ENCODE measurements at regions not wholly inside any gene's neighbourhood (a gene's known extent, or its start where the extent isn't known, plus 50 kb on each side); places are given as distances from the start of the nearest gene placed in this dataset.
"Not testable (repeated sequence)": the region's sequence is repeated elsewhere in the genome, so short reads cannot be mapped to it uniquely, and the experiment has no call there.

GRCh38 chr4:114326358-114326757 is 272.2 kb upstream of the UGT8 start:
- Histone ChIP-seq H3K27ac (no peak overlapping the region), H3K27me3 (no peaks in the 10 kb centered on the region), H3K4me3 (no peak overlapping the region), H3K36me3 (ENCODE audit: low read depth, missing control alignments) (no peaks in the 10 kb centered on the region), H3K4me1 (no peaks in the 10 kb centered on the region), H3K9me3 (no peaks in the 10 kb centered on the region)
- TF ChIP-seq CTCF (IDR thresholded peaks at IDR 0.05) (no peak), POLR2A (IDR thresholded peaks at IDR 0.05) (no peak)
- intact Hi-C loops (cut with DNase I; ENCODE audit: low total_unique reads) = no loop called here
- DNase-seq = no peak
- 38 to 67% methylated on average over 1 of the region's 1 CpG for WGBS, 2 donors

GRCh38 chr4:114332119-114332518 is 266.5 kb upstream of the UGT8 start:
- no peaks in the 10 kb centered on the region for H3K9me3 ChIP-seq
- whole genome bisulfite sequencing, 2 donors = 88 to 100% methylated on average over 1 of the region's 1 CpG
- intact Hi-C loops (cut with DNase I; ENCODE audit: low total_unique reads) = no loop called here
- DNase-seq = no peak
- no peaks in the 10 kb centered on the region for H3K27me3 ChIP-seq
- H3K4me3 ChIP-seq = no peak overlapping the region
- H3K27ac ChIP-seq = no peak overlapping the region
- no peaks in the 10 kb centered on the region for H3K36me3 ChIP-seq (ENCODE audit: low read depth, missing control alignments)
- TF ChIP-seq POLR2A (IDR thresholded peaks at IDR 0.05) = no peak
- TF ChIP-seq CTCF (IDR thresholded peaks at IDR 0.05) = no peak
- no peaks in the 10 kb centered on the region for H3K4me1 ChIP-seq

GRCh38 chr4:114334363-114334762 is 264.2 kb upstream of the UGT8 start:
- intact Hi-C loops (cut with DNase I; ENCODE audit: low total_unique reads) = not testable (repeated sequence)

GRCh38 chr4:114334884-114335330 is 263.7 kb upstream of the UGT8 start:
- Histone ChIP-seq H3K4me1 (no peaks in the 10 kb centered on the region), H3K36me3 (ENCODE audit: low read depth, missing control alignments) (no peaks in the 10 kb centered on the region), H3K27me3 (no peaks in the 10 kb centered on the region), H3K27ac (no peak overlapping the region), H3K4me3 (no peak overlapping the region), H3K9me3 (no peaks in the 10 kb centered on the region)
- 28 to 39% methylated on average over 2 of the region's 2 CpGs for WGBS, 2 donors
- DNase-seq = no peak
- intact Hi-C loops (cut with DNase I; ENCODE audit: low total_unique reads) = no loop called here
- TF ChIP-seq CTCF (IDR thresholded peaks at IDR 0.05) = no peak
- no peak for TF ChIP-seq POLR2A (IDR thresholded peaks at IDR 0.05)

More at GRCh38 chr4:114334363-114334762, 264.2 kb upstream of the UGT8 start:
- DNase-seq; H3K36me3 ChIP-seq (ENCODE audit: low read depth, missing control alignments); H3K9me3 ChIP-seq; H3K27ac ChIP-seq; H3K4me3 ChIP-seq; H3K27me3 ChIP-seq; H3K4me1 ChIP-seq: not testable (repeated sequence)

- no peak for DNase-seq
- H3K9me3 ChIP-seq = no peaks in the 10 kb centered on the region
- H3K4me1 ChIP-seq = no peaks in the 10 kb centered on the region
- intact Hi-C loops (cut with DNase I; ENCODE audit: low total_unique reads) = no loop called here
- H3K27ac ChIP-seq = no peak overlapping the region
- TF ChIP-seq POLR2A (IDR thresholded peaks at IDR 0.05) = no peak
- TF ChIP-seq CTCF (IDR thresholded peaks at IDR 0.05) = no peak
- H3K36me3 ChIP-seq (ENCODE audit: low read depth, missing control alignments) = no peaks in the 10 kb centered on the region
- H3K4me3 ChIP-seq = no peak overlapping the region
- H3K27me3 ChIP-seq = no peaks in the 10 kb centered on the region
Measured at GRCh38 chr4:114335339-114335738, 263.3 kb upstream of the UGT8 start.

All from testis (tissue), 2 donors.